Osteoblast (primary cell): ENCODE measurements at regions not wholly inside any gene's neighbourhood (a gene's known extent, or its start where the extent isn't known, plus 50 kb on each side); places are given as distances from the start of the nearest gene placed in this dataset.

Source experiments
- DNase-seq: peaks from one replicate; pipeline ENCODE4 v3.0.0; 2011; ENCODE audit warnings: low spot score, mixed read lengths; ENCODE audit not compliant: insufficient read length; ENCODE audit errors: missing footprints
- H2AFZ ChIP-seq: 2 replicates; pipeline ENCODE4 v1.6.0; 2011; ENCODE audit warnings: mild to moderate bottlenecking, low read length
- H3K27ac ChIP-seq: 2 replicates; pipeline ENCODE4 v1.5.1; 2011; ENCODE audit warnings: mild to moderate bottlenecking, low read depth, low read length, moderate library complexity
- H3K27me3 ChIP-seq: 2 replicates; pipeline ENCODE4 v1.6.0; 2012; ENCODE audit warnings: mild to moderate bottlenecking, control low read depth, inconsistent platforms, low read length, moderate library complexity; ENCODE audit not compliant: insufficient read depth
- H3K36me3 ChIP-seq: 2 replicates; pipeline ENCODE4 v1.5.1; 2011; ENCODE audit warnings: mild to moderate bottlenecking, low read length, control low read depth, moderate library complexity; ENCODE audit not compliant: insufficient read depth
- H3K4me1 ChIP-seq: 2 replicates; pipeline ENCODE4 v1.5.1; 2011; ENCODE audit warnings: mild to moderate bottlenecking, low read length, control low read depth, moderate library complexity; ENCODE audit not compliant: insufficient read depth
- H3K4me2 ChIP-seq: 2 replicates; pipeline ENCODE4 v1.6.0; 2011; ENCODE audit warnings: mild to moderate bottlenecking, low read length; ENCODE audit not compliant: insufficient read depth
- H3K4me3 ChIP-seq: fragments of 200-600 bp; sonication (generic); 3 replicates; pipeline ENCODE4 v1.5.1; 2012; ENCODE audit warnings: mild to moderate bottlenecking, low read length, inconsistent platforms; ENCODE audit not compliant: insufficient read depth
- H3K79me2 ChIP-seq: 2 replicates; pipeline ENCODE4 v1.6.0; 2012; ENCODE audit warnings: mild to moderate bottlenecking, low read length, control low read depth, inconsistent platforms; ENCODE audit not compliant: insufficient read depth
- H3K9me3 ChIP-seq: 2 replicates; pipeline ENCODE4 v1.5.1; 2011; ENCODE audit warnings: low read depth, low read length, control low read depth
- H4K20me1 ChIP-seq: 2 replicates; pipeline ENCODE4 v1.6.0; 2012; ENCODE audit warnings: mild to moderate bottlenecking, low read length, control low read depth; ENCODE audit not compliant: insufficient read depth
- CTCF ChIP-seq: IDR thresholded peaks from 2 replicates; pipeline ENCODE4 v1.5.1; 2011; ENCODE audit warnings: mild to moderate bottlenecking, low read depth, low read length, moderate library complexity; ENCODE audit errors: extremely low read depth

GRCh38 chr11:119964136-119965025 is 173.5 kb downstream of the TRIM29 start:
- Histone ChIP-seq H4K20me1 (no peaks in the 10 kb centered on the region), H3K36me3 (no peaks in the 10 kb centered on the region), H3K27ac (no peak overlapping the region), H3K4me2 (no peak overlapping the region), H3K4me3 (no peak overlapping the region), H3K79me2 (no peaks in the 10 kb centered on the region), H3K9me3 (no peaks in the 10 kb centered on the region), H2AFZ (no peak overlapping the region), H3K4me1 (no peaks in the 10 kb centered on the region), H3K27me3 (peaks cover 15% of the 10 kb centered on the region)
- DNase-seq, result no peak
- no peak for TF ChIP-seq CTCF

- Histone ChIP-seq H3K4me1 (no peaks in the 10 kb centered on the region), H3K36me3 (no peaks in the 10 kb centered on the region), H3K27me3 (peaks cover 7% of the 10 kb centered on the region), H2AFZ (no peak overlapping the region), H3K9me3 (no peaks in the 10 kb centered on the region), H3K27ac (no peak overlapping the region), H3K4me2 (no peak overlapping the region), H3K79me2 (no peaks in the 10 kb centered on the region), H3K4me3 (no peak overlapping the region), H4K20me1 (no peaks in the 10 kb centered on the region)
- no peak for TF ChIP-seq CTCF
- no peak for DNase-seq
These were observed 180.0 kb downstream of the TRIM29 start for GRCh38 chr11:119957951-119958350.

GRCh38 chr11:119952441-119952840 is 185.5 kb downstream of the TRIM29 start:
- Histone ChIP-seq H3K4me1 (no peaks in the 10 kb centered on the region), H3K79me2 (no peaks in the 10 kb centered on the region), H3K4me2 (no peak overlapping the region), H3K27ac (no peak overlapping the region), H2AFZ (no peak overlapping the region), H3K36me3 (no peaks in the 10 kb centered on the region), H3K9me3 (no peaks in the 10 kb centered on the region), H4K20me1 (no peaks in the 10 kb centered on the region), H3K4me3 (no peak overlapping the region), H3K27me3 (no peaks in the 10 kb centered on the region)
- no peak for DNase-seq
- TF ChIP-seq CTCF, result no peak

- TF ChIP-seq CTCF, result no peak
- DNase-seq, result no peak
- Histone ChIP-seq H3K9me3 (no peaks in the 10 kb centered on the region), H3K27ac (no peak overlapping the region), H3K4me1 (no peaks in the 10 kb centered on the region), H3K79me2 (no peaks in the 10 kb centered on the region), H4K20me1 (no peaks in the 10 kb centered on the region), H3K4me3 (no peak overlapping the region), H3K27me3 (no peaks in the 10 kb centered on the region), H3K4me2 (no peak overlapping the region), H2AFZ (no peak overlapping the region), H3K36me3 (no peaks in the 10 kb centered on the region)
These were observed 194.6 kb downstream of the TRIM29 start for GRCh38 chr11:119943298-119943655.
